ENCODE measurements at regions not wholly inside any gene's neighbourhood (a gene's known extent, or its start where the extent isn't known, plus 50 kb on each side); places are given as distances from the start of the nearest gene placed in this dataset.

DNA sequence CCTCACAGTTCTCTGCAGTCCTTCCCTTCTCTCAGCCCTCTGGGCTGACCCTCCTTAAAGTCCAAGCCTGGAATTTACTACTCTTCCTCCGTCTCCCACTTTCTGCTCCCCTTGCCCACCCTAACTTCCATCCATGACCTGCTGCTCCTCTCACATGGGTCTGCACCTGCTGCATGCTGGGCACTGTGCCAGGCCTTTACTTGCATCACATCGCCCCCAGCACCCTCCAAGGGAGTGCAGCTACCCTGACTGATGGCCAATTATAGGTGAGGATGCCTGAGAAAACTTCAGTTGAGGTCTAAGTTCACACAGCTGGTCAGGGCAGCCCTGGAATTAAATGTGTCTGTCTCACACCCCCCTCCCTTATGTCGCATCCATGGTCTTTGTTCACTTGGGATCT lies 53.6 kb upstream of the ZPBP start:
- H3K79me2 ChIP-seq (ENCODE audit: insufficient read depth, low read length), result no peaks in the 10 kb centered on the region
- no peaks in the 10 kb centered on the region for H3K27me3 ChIP-seq (ENCODE audit: insufficient read depth, low read length)
- H3K4me3 ChIP-seq (ENCODE audit: insufficient read depth, low read depth, low read length), result no peak overlapping the region
- no peak for DNase-seq (ENCODE audit: low read depth)
- no peak overlapping the region for H3K9ac ChIP-seq (ENCODE audit: low read length)
- H3K27ac ChIP-seq (ENCODE audit: low read depth, low read length), result no peak overlapping the region
- H3K9me3 ChIP-seq (ENCODE audit: insufficient read depth, low read depth, low read length), result no peaks in the 10 kb centered on the region
- H4K20me1 ChIP-seq (ENCODE audit: insufficient read depth, low read length), result no peaks in the 10 kb centered on the region
- no peaks in the 10 kb centered on the region for H3K9me3 Mint-ChIP-seq (ENCODE audit: unreplicated experiment)
- no peaks in the 10 kb centered on the region for H3K36me3 Mint-ChIP-seq (ENCODE audit: low read depth, unreplicated experiment)
- H3K4me2 ChIP-seq (ENCODE audit: low read length), result no peak overlapping the region
- no peak overlapping the region for H3K4me3 Mint-ChIP-seq (ENCODE audit: unreplicated experiment)
- H3K36me3 ChIP-seq (ENCODE audit: insufficient read depth, low read length), result no peaks in the 10 kb centered on the region
- no peaks in the 10 kb centered on the region for H3K4me1 ChIP-seq (ENCODE audit: insufficient read depth, low read length)
- H3K27ac Mint-ChIP-seq (ENCODE audit: unreplicated experiment), result no peak overlapping the region
- H2AFZ ChIP-seq (ENCODE audit: low read depth, low read length), result no peak overlapping the region
- peaks cover 2% of the 10 kb centered on the region for H3K4me1 Mint-ChIP-seq (ENCODE audit: low read depth, unreplicated experiment)
- TF ChIP-seq, protein P1, sequence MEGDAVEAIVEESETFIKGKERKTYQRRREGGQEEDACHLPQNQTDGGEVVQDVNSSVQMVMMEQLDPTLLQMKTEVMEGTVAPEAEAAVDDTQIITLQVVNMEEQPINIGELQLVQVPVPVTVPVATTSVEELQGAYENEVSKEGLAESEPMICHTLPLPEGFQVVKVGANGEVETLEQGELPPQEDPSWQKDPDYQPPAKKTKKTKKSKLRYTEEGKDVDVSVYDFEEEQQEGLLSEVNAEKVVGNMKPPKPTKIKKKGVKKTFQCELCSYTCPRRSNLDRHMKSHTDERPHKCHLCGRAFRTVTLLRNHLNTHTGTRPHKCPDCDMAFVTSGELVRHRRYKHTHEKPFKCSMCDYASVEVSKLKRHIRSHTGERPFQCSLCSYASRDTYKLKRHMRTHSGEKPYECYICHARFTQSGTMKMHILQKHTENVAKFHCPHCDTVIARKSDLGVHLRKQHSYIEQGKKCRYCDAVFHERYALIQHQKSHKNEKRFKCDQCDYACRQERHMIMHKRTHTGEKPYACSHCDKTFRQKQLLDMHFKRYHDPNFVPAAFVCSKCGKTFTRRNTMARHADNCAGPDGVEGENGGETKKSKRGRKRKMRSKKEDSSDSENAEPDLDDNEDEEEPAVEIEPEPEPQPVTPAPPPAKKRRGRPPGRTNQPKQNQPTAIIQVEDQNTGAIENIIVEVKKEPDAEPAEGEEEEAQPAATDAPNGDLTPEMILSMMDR (IDR thresholded peaks at IDR 0.05; ENCODE audit: insufficient read depth, low read depth, low read length), result no peak
- no peak for TF ChIP-seq EZH2 (IDR thresholded peaks at IDR 0.05; ENCODE audit: insufficient read depth, low read length)
- no peak for FAIRE-seq
- H3K27me3 Mint-ChIP-seq (ENCODE audit: low read depth, unreplicated experiment), result no peaks in the 10 kb centered on the region

- H3K4me3 Mint-ChIP-seq (ENCODE audit: unreplicated experiment), result no peak overlapping the region
- FAIRE-seq (no peak), DNase-seq (ENCODE audit: low read depth) (no peak)
- H3K4me2 ChIP-seq (ENCODE audit: low read length), result no peak overlapping the region
- H3K9me3 ChIP-seq (ENCODE audit: insufficient read depth, low read depth, low read length), result no peaks in the 10 kb centered on the region
- no peak overlapping the region for H3K9ac ChIP-seq (ENCODE audit: low read length)
- no peaks in the 10 kb centered on the region for H3K36me3 ChIP-seq (ENCODE audit: insufficient read depth, low read length)
- TF ChIP-seq EZH2 (IDR thresholded peaks at IDR 0.05; ENCODE audit: insufficient read depth, low read length), result no peak
- H3K4me3 ChIP-seq (ENCODE audit: insufficient read depth, low read depth, low read length), result no peak overlapping the region
- no peak overlapping the region for H2AFZ ChIP-seq (ENCODE audit: low read depth, low read length)
- no peaks in the 10 kb centered on the region for H3K4me1 ChIP-seq (ENCODE audit: insufficient read depth, low read length)
- H3K79me2 ChIP-seq (ENCODE audit: insufficient read depth, low read length), result no peaks in the 10 kb centered on the region
- H3K27ac ChIP-seq (ENCODE audit: low read depth, low read length), result no peak overlapping the region
- H3K27me3 Mint-ChIP-seq (ENCODE audit: low read depth, unreplicated experiment), result no peaks in the 10 kb centered on the region
- H3K4me1 Mint-ChIP-seq (ENCODE audit: low read depth, unreplicated experiment), result peaks cover 2% of the 10 kb centered on the region
- H3K36me3 Mint-ChIP-seq (ENCODE audit: low read depth, unreplicated experiment), result no peaks in the 10 kb centered on the region
- no peak overlapping the region for H3K27ac Mint-ChIP-seq (ENCODE audit: unreplicated experiment)
- no peaks in the 10 kb centered on the region for H3K9me3 Mint-ChIP-seq (ENCODE audit: unreplicated experiment)
- H4K20me1 ChIP-seq (ENCODE audit: insufficient read depth, low read length), result no peaks in the 10 kb centered on the region
- no peaks in the 10 kb centered on the region for H3K27me3 ChIP-seq (ENCODE audit: insufficient read depth, low read length)
These were observed 52.8 kb upstream of the ZPBP start for GRCh38 chr7:50145801-50146338.

GRCh38 chr7:50145226-50145625 lies 52.2 kb upstream of the ZPBP start:
- Mint-ChIP-seq H3K9me3 (ENCODE audit: unreplicated experiment) (no peaks in the 10 kb centered on the region), H3K4me3 (ENCODE audit: unreplicated experiment) (no peak overlapping the region), H3K36me3 (ENCODE audit: low read depth, unreplicated experiment) (no peaks in the 10 kb centered on the region), H3K27me3 (ENCODE audit: low read depth, unreplicated experiment) (no peaks in the 10 kb centered on the region), H3K27ac (ENCODE audit: unreplicated experiment) (no peak overlapping the region), H3K4me1 (ENCODE audit: low read depth, unreplicated experiment) (peaks cover 2% of the 10 kb centered on the region)
- H3K4me1 ChIP-seq (ENCODE audit: insufficient read depth, low read length), result no peaks in the 10 kb centered on the region
- TF ChIP-seq, protein P1 (IDR thresholded peaks at IDR 0.05; ENCODE audit: insufficient read depth, low read depth, low read length), result no peak
- no peak for TF ChIP-seq EZH2 (IDR thresholded peaks at IDR 0.05; ENCODE audit: insufficient read depth, low read length)
- H4K20me1 ChIP-seq (ENCODE audit: insufficient read depth, low read length), result no peaks in the 10 kb centered on the region
- H3K4me3 ChIP-seq (ENCODE audit: insufficient read depth, low read depth, low read length), result no peak overlapping the region
- no peaks in the 10 kb centered on the region for H3K27me3 ChIP-seq (ENCODE audit: insufficient read depth, low read length)
- H3K36me3 ChIP-seq (ENCODE audit: insufficient read depth, low read length), result no peaks in the 10 kb centered on the region
- H3K4me2 ChIP-seq (ENCODE audit: low read length), result no peak overlapping the region
- no peak overlapping the region for H2AFZ ChIP-seq (ENCODE audit: low read depth, low read length)
- H3K9ac ChIP-seq (ENCODE audit: low read length), result no peak overlapping the region
- no peaks in the 10 kb centered on the region for H3K9me3 ChIP-seq (ENCODE audit: insufficient read depth, low read depth, low read length)
- DNase-seq (ENCODE audit: low read depth) (no peak), FAIRE-seq (no peak)
- no peak overlapping the region for H3K27ac ChIP-seq (ENCODE audit: low read depth, low read length)
- no peaks in the 10 kb centered on the region for H3K79me2 ChIP-seq (ENCODE audit: insufficient read depth, low read length)

Measured in astrocyte (in vitro differentiated cells and primary cell).